GM06990 (cell line): ENCODE measurements at regions not wholly inside any gene's neighbourhood (a gene's known extent, or its start where the extent isn't known, plus 50 kb on each side); places are given as distances from the start of the nearest gene placed in this dataset.

Experiments used
- DNase-seq: peaks from one replicate; pipeline ENCODE4 v3.0.0-alpha.2; 2011; ENCODE audit not compliant: insufficient read length; ENCODE audit errors: extremely low read depth
- H3K27me3 ChIP-seq: replicated peaks from 2 replicates; pipeline ENCODE4 v1.6.0; 2011; ENCODE audit warnings: low read length; ENCODE audit not compliant: control insufficient read depth, insufficient read depth
- H3K36me3 ChIP-seq: 2 replicates; pipeline ENCODE4 v1.5.1; 2011; ENCODE audit warnings: low read length; ENCODE audit not compliant: control insufficient read depth, insufficient read depth
- H3K4me3 ChIP-seq: replicated peaks from 2 replicates; pipeline ENCODE4 v1.5.1; 2011; ENCODE audit warnings: low read depth, mild to moderate bottlenecking, control low read depth, low read length
- CTCF ChIP-seq: IDR thresholded peaks from 2 replicates; pipeline ENCODE4 v1.5.1; 2011; ENCODE audit warnings: low read length, control low read depth, mild to moderate bottlenecking, inconsistent platforms; ENCODE audit not compliant: insufficient read depth, poor library complexity, severe bottlenecking

DNA sequence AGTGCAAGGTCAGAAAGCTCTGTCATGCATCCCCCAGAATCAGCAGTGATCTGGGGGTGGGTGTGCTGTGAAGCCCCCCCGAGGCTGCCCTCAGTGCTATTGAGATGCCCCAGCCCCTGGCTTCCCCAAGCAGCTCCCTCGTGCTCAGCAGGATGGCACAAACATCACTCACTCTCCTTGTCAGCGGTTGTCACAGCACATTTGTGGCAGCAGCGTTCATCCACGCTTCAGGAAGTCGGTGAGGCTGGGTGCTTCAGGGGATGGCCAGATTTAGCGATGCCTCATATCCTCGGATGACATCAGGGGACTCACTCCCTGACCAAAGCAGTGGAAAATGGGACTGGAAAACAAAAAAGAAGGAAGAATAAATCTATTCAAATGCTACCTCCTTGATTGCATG is 54.4 kb upstream of the SLC6A11 start:
- no peak for DNase-seq
- H3K36me3 ChIP-seq = no peaks in the 10 kb centered on the region
- TF ChIP-seq CTCF = no peak

GRCh38 chr3:10762116-10762515 is 53.9 kb upstream of the SLC6A11 start:
- H3K27me3 ChIP-seq = no peaks in the 10 kb centered on the region; the same call in none of the 2 replicates
- no peak for TF ChIP-seq CTCF
- no peaks in the 10 kb centered on the region for H3K36me3 ChIP-seq
- no peak overlapping the region for H3K4me3 ChIP-seq
- DNase-seq = no peak

More for the DNA sequence above, 54.4 kb upstream of the SLC6A11 start:
- no peaks in the 10 kb centered on the region; the same call in none of the 2 replicates for H3K27me3 ChIP-seq
- H3K4me3 ChIP-seq = no peak overlapping the region

DNA sequence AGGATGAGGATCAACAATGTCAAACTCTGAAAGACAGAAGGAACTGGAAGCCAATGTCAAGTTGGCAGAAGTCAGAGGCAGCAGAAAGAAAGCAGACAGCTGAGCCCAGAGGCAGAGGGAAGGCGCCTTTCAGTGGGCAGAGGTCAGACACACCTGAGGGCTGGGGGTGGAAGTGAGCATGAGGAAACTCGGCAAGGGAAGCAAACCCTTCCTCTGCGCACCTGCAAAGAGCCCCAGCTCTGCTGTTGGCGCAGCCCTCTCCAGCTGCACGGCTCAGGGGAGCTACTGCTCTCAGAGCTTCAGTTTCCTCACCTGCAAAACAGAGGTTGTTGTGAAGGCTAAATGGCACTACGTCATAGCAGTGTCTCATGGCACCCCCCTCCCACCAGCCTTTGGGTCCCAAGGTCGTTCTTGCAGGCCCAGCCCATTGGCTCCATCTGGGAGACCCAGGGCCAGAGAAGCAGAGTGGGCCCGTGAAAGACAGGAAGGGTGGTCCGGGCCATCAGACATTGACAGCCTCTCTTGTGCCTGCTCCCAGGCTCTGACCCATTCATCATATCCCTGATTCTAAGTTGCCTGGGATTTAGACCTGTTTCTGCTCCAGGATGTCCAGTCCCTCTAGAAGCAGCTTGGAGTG is 53.3 kb upstream of the SLC6A11 start:
- H3K27me3 ChIP-seq = no peaks in the 10 kb centered on the region; the same call in 1 of the 2 replicates
- DNase-seq = no peak
- H3K36me3 ChIP-seq = no peaks in the 10 kb centered on the region
- H3K4me3 ChIP-seq = no peak overlapping the region
- no peak for TF ChIP-seq CTCF

- Histone ChIP-seq H3K4me3 (no peak overlapping the region), H3K27me3 (no peaks in the 10 kb centered on the region; the same call in 1 of the 2 replicates), H3K36me3 (no peaks in the 10 kb centered on the region)
- no peak for TF ChIP-seq CTCF
- DNase-seq = no peak
Observed at GRCh38 chr3:10763248-10763620, 52.8 kb upstream of the SLC6A11 start.

DNA sequence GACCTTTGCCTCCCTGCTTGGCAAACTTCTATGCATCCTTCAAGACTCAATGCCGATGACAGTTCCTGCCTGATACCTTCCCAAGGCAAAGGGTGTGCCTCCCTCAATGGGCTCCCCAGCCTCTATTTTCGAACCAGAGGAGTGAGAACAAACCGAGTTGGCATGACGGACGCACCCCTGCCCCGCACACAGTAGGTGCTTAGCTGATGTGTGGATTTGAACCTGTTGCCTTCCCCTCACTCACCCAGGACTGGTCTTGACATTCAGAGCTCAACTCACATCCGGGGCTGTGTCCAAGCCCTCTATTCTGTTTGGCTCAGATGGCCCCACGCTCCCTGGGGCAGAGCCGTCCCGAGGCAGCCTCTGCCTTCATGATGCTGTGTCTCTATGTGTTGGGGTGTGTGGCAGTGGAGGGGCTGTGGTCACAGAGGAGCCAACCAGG is 52.2 kb upstream of the SLC6A11 start:
- DNase-seq = no peak
- H3K4me3 ChIP-seq = no peak overlapping the region
- no peak for TF ChIP-seq CTCF
- no peaks in the 10 kb centered on the region; the same call in 1 of the 2 replicates for H3K27me3 ChIP-seq
- no peaks in the 10 kb centered on the region for H3K36me3 ChIP-seq
